ENCODE measurements at regions not wholly inside any gene's neighbourhood (a gene's known extent, or its start where the extent isn't known, plus 50 kb on each side); places are given as distances from the start of the nearest gene placed in this dataset.

- intact Hi-C loops (cut with micrococcal nuclease): no loop called here
- TF ChIP-seq CTCF (IDR thresholded peaks at IDR 0.05): no peak
- Mint-ChIP-seq H3K27me3 (no peaks in the 10 kb centered on the region), H3K4me1 (ENCODE audit: low read depth) (peaks cover 23% of the 10 kb centered on the region), H3K4me3 (no peak overlapping the region), H3K9me3 (no peaks in the 10 kb centered on the region), H3K36me3 (ENCODE audit: low read depth) (no peaks in the 10 kb centered on the region), H3K27ac (no peak overlapping the region)
- CTCF ChIA-PET: no interaction called here
- no peak for ATAC-seq
- DNase-seq: no peak
- POLR2A ChIA-PET: no interaction called here
Observed at GRCh38 chr11:59271247-59271755, 58.6 kb upstream of the MPEG1 start.

- CTCF ChIA-PET: no interaction called here
- no peak for TF ChIP-seq CTCF (IDR thresholded peaks at IDR 0.05)
- Mint-ChIP-seq H3K9me3 (no peaks in the 10 kb centered on the region), H3K36me3 (ENCODE audit: low read depth) (no peaks in the 10 kb centered on the region), H3K4me1 (ENCODE audit: low read depth) (peaks cover 11% of the 10 kb centered on the region), H3K4me3 (no peak overlapping the region), H3K27ac (no peak overlapping the region), H3K27me3 (no peaks in the 10 kb centered on the region)
- POLR2A ChIA-PET: no interaction called here
- intact Hi-C loops (cut with micrococcal nuclease): no loop called here
- DNase-seq (no peak), ATAC-seq (no peak)
Observed at GRCh38 chr11:59267736-59268475, 55.2 kb upstream of the MPEG1 start.

GRCh38 chr11:59267196-59267595 lies 54.5 kb upstream of the MPEG1 start:
- no peak for DNase-seq
- CTCF ChIA-PET: no interaction called here

GRCh38 chr11:59266491-59266890 lies 53.8 kb upstream of the MPEG1 start:
- H3K4me1 Mint-ChIP-seq (ENCODE audit: low read depth): no peaks in the 10 kb centered on the region
- no peaks in the 10 kb centered on the region for H3K27me3 Mint-ChIP-seq
- no peak overlapping the region for H3K27ac Mint-ChIP-seq
- no peak for DNase-seq
- no peak for TF ChIP-seq CTCF (IDR thresholded peaks at IDR 0.05)
- ATAC-seq: no peak
- no peaks in the 10 kb centered on the region for H3K36me3 Mint-ChIP-seq (ENCODE audit: low read depth)
- no peak overlapping the region for H3K4me3 Mint-ChIP-seq
- ChIA-PET CTCF (interaction anchor here (1.2 kb wide), 1 partner anchor 19 kb away, joined by 4 read pairs; no protein-coding TSS in a partner anchor), POLR2A (no interaction called here)
- intact Hi-C loops (cut with micrococcal nuclease): no loop called here
- H3K9me3 Mint-ChIP-seq: no peaks in the 10 kb centered on the region

More at GRCh38 chr11:59267196-59267595, 54.5 kb upstream of the MPEG1 start:
- Mint-ChIP-seq H3K27me3 (no peaks in the 10 kb centered on the region), H3K4me3 (no peak overlapping the region), H3K36me3 (ENCODE audit: low read depth) (no peaks in the 10 kb centered on the region), H3K27ac (no peak overlapping the region), H3K4me1 (ENCODE audit: low read depth) (peaks cover 5% of the 10 kb centered on the region), H3K9me3 (no peaks in the 10 kb centered on the region)
- POLR2A ChIA-PET: no interaction called here
- no peak for ATAC-seq
- intact Hi-C loops (cut with micrococcal nuclease): no loop called here
- TF ChIP-seq CTCF (IDR thresholded peaks at IDR 0.05): no peak

GRCh38 chr11:59265735-59266134 lies 53.0 kb upstream of the MPEG1 start:
- POLR2A ChIA-PET: no interaction called here
- intact Hi-C loops (cut with micrococcal nuclease): no loop called here
- ATAC-seq: no peak

More at GRCh38 chr11:59265735-59266134, 53.0 kb upstream of the MPEG1 start:
- no peak overlapping the region for H3K27ac Mint-ChIP-seq
- no peaks in the 10 kb centered on the region for H3K36me3 Mint-ChIP-seq (ENCODE audit: low read depth)
- TF ChIP-seq CTCF (IDR thresholded peaks at IDR 0.05): no peak
- no peaks in the 10 kb centered on the region for H3K4me1 Mint-ChIP-seq (ENCODE audit: low read depth)
- no peaks in the 10 kb centered on the region for H3K9me3 Mint-ChIP-seq
- no peak for DNase-seq
- no peaks in the 10 kb centered on the region for H3K27me3 Mint-ChIP-seq
- no peak overlapping the region for H3K4me3 Mint-ChIP-seq
- CTCF ChIA-PET: interaction anchor here (1.2 kb wide), 1 partner anchor 19 kb away, joined by 4 read pairs; no protein-coding TSS in a partner anchor
